BJ (cell line): ENCODE measurements at regions not wholly inside any gene's neighbourhood (a gene's known extent, or its start where the extent isn't known, plus 50 kb on each side); places are given as distances from the start of the nearest gene placed in this dataset.

Experiments used
- CTCF ChIA-PET: fragments of 350-600 bp; formaldehyde crosslinking; extraction: SDS; loops from one replicate; lab custom pipeline; 2021; ENCODE audit warnings: antibody characterized with exemption, inconsistent platforms; lab: Yijun Ruan, JAX
- POLR2A ChIA-PET: fragments of 300-600 bp; sonication (Branson Sonifier 250); formaldehyde crosslinking; extraction: SDS; loops from one replicate; lab custom pipeline; 2021; ENCODE audit warnings: antibody characterized with exemption; lab: Charles Lee
- DNase-seq: peaks from one replicate; pipeline ENCODE4 v3.0.0-alpha.2; 2011; ENCODE audit warnings: low read depth
- H3K27me3 ChIP-seq: 2 replicates; pipeline ENCODE4 v1.6.0; 2011; ENCODE audit warnings: low read length; ENCODE audit not compliant: control insufficient read depth, insufficient read depth
- H3K36me3 ChIP-seq: 2 replicates; pipeline ENCODE4 v1.5.1; 2011; ENCODE audit warnings: low read length; ENCODE audit not compliant: control insufficient read depth, insufficient read depth
- H3K4me3 ChIP-seq: 2 replicates; pipeline ENCODE4 v1.5.1; 2011; ENCODE audit warnings: low read depth, mild to moderate bottlenecking, control low read depth, low read length
- CTCF ChIP-seq: IDR thresholded peaks from 2 replicates; pipeline ENCODE4 v1.5.1; 2011; ENCODE audit warnings: low read depth, mild to moderate bottlenecking, control low read depth, inconsistent platforms, low read length, moderate library complexity; ENCODE audit not compliant: insufficient read depth

DNA sequence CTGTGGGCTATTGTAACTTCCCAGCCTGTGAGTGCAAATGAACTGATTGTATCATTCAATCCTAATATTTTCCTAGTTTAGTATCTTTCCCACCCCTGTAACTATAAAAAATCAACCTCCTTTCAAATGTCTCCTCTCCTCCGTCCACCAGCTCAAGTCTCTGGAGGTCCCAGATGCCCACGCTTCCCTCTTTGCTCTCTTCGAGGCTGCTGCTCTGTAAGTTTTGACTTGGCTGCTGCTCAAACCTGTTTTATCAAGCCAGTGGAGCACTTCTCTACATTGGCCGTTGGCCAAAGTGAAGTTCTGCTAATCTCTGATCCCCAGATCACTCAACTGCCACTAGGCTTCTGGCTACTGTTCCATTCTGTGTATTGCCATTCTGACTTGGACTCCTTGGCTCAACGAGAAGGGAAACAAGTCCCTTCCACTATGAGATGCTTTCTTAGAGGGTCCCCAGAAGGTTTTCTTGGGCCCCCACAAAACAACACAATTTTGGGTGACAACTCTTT lies 60.7 kb upstream of the RAPGEF2 start:
- ChIA-PET POLR2A (no interaction called here), CTCF (no interaction called here)
- DNase-seq, result no peak
- TF ChIP-seq CTCF, result no peak
- H3K27me3 ChIP-seq, result peaks cover 11% of the 10 kb centered on the region
- H3K4me3 ChIP-seq, result no peak overlapping the region
- no peaks in the 10 kb centered on the region for H3K36me3 ChIP-seq

DNA sequence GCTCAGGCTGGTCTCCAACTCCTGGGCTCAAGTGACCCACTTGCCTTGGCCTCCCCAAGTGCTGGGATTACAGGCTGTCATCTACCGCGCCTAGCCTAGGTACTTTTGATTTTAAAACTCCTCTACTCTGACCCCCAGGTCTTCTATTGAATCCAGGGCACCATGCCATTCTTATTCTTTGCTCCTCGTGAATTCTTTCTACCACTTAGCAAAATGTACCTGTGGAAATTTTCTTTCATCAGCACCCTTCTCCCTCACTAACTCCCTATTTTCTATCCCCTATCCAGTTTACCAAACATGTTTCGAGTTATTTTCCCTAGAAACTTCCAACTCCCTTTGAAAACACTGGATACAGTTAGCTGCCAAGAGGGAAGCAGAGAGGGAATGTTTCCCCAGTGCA lies 60.0 kb upstream of the RAPGEF2 start:
- H3K27me3 ChIP-seq, result peaks cover 11% of the 10 kb centered on the region
- H3K36me3 ChIP-seq, result no peaks in the 10 kb centered on the region
- no peak for DNase-seq
- ChIA-PET CTCF (interaction anchor here (0.6 to 1.6 kb wide), 2 partner anchors 10 to 845 kb away, joined by 3 to 4 read pairs; no protein-coding TSS in a partner anchor), POLR2A (no interaction called here)
- H3K4me3 ChIP-seq, result no peak overlapping the region
- no peak for TF ChIP-seq CTCF

DNA sequence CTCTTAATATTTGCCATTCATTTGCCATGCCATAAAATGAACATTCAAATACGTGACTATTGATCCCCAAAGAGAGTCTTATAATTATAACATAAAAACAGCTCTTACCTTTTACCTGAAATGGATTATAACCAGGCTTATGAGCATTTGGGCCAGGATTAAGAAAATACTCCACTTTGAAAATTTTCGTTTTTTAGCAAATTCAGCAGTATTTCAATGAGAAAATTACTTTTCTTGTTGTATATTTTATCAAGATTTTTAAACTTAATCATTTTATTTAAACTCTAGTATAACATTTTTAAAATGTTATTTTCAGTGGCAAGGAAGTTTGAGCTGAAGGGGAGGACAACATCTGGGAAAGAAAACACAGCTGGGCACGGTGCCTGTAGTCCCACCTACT lies 59.0 kb upstream of the RAPGEF2 start:
- Histone ChIP-seq H3K27me3 (peaks cover 7% of the 10 kb centered on the region; the same call in 1 of the 2 replicates), H3K36me3 (no peaks in the 10 kb centered on the region), H3K4me3 (no peak overlapping the region)
- ChIA-PET POLR2A (interaction anchor here (0.5 kb wide), 1 partner anchor 143 kb away, joined by 8 read pairs; no protein-coding TSS in a partner anchor), CTCF (interaction anchor here (1.3 to 1.6 kb wide), 2 partner anchors 11 to 13 kb away, joined by 3 to 4 read pairs; no protein-coding TSS in a partner anchor)
- TF ChIP-seq CTCF, result no peak
- no peak for DNase-seq

GRCh38 chr4:159045321-159045720 lies 57.6 kb upstream of the RAPGEF2 start:
- Histone ChIP-seq H3K4me3 (no peak overlapping the region), H3K27me3 (peaks cover 3% of the 10 kb centered on the region; the same call in 1 of the 2 replicates), H3K36me3 (no peaks in the 10 kb centered on the region)
- DNase-seq, result no peak
- CTCF ChIA-PET, result interaction anchor here (0.6 to 1.2 kb wide), 2 partner anchors 11 to 143 kb away, joined by 3 to 4 read pairs; no protein-coding TSS in a partner anchor
- no peak for TF ChIP-seq CTCF
- POLR2A ChIA-PET, result no interaction called here

DNA sequence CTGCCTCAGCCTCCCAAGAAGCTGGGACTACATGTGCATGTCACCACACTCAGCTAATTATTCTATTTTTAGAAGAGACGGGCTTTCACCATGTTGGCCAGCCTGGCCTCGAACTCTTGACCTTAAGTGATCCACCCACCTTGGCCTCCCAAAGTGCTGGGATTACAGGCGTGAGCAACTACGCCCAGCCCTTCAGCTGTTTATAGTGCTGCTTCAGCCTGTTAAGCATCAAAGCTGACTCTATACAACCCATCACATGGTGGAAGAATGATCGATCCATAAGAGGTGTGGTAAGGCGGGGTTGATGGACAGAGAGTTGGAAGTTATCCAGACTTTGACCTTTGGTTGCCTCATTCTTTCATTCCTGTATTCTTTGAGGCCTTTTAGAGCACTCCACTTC lies 56.2 kb upstream of the RAPGEF2 start:
- CTCF ChIA-PET, result no interaction called here
- no peak for TF ChIP-seq CTCF
- Histone ChIP-seq H3K27me3 (no peaks in the 10 kb centered on the region; the same call in 1 of the 2 replicates), H3K4me3 (no peak overlapping the region), H3K36me3 (no peaks in the 10 kb centered on the region)
- POLR2A ChIA-PET, result no interaction called here
- DNase-seq, result no peak
